HG02943 (cell line): ENCODE measurements at regions not wholly inside any gene's neighbourhood (a gene's known extent, or its start where the extent isn't known, plus 50 kb on each side); places are given as distances from the start of the nearest gene placed in this dataset.
A peak's percentile ranks its signal among the peaks of the same experiment; 100 is the strongest.
"Not testable (repeated sequence)": the region's sequence is repeated elsewhere in the genome, so short reads cannot be mapped to it uniquely, and the experiment has no call there.

Experiments
- ATAC-seq: cut with Tn5 transposase; IDR thresholded peaks from one replicate; pipeline ENCODE4 v1.9.1; 2021; ENCODE audit warnings: mild to moderate bottlenecking, low read depth, moderate library complexity; ENCODE audit not compliant: unreplicated experiment

GRCh38 chr5:158607088-158607487 lies 492.6 kb downstream of the EBF1 start:
- no peak for ATAC-seq

- ATAC-seq, result no peak
Observed at GRCh38 chr5:158606233-158606632, 493.5 kb downstream of the EBF1 start.

- ATAC-seq, result no peak
Observed at GRCh38 chr5:158602981-158603380, 496.7 kb downstream of the EBF1 start.

- ATAC-seq, result no peak
Observed at GRCh38 chr5:158601118-158601517, 498.6 kb downstream of the EBF1 start.

GRCh38 chr5:158600679-158601078 lies 499.0 kb downstream of the EBF1 start:
- no peak for ATAC-seq

- no peak for ATAC-seq
Observed at GRCh38 chr5:158599157-158599556, 500.6 kb downstream of the EBF1 start.

- ATAC-seq, result no peak
Observed at GRCh38 chr5:158594595-158595242, 505.0 kb downstream of the EBF1 start.

- no peak for ATAC-seq
Observed at GRCh38 chr5:158593925-158594324, 505.8 kb downstream of the EBF1 start.

GRCh38 chr5:158591301-158591863 lies 508.3 kb downstream of the EBF1 start:
- no peak for ATAC-seq

GRCh38 chr5:158590746-158591300 lies 508.9 kb downstream of the EBF1 start:
- no peak for ATAC-seq

GRCh38 chr5:158589939-158590338 lies 509.8 kb downstream of the EBF1 start:
- ATAC-seq, result no peak

GRCh38 chr5:158588617-158589016 lies 511.1 kb downstream of the EBF1 start:
- no peak for ATAC-seq

- no peak for ATAC-seq
Observed at GRCh38 chr5:158586054-158586453, 513.7 kb downstream of the EBF1 start.

- ATAC-seq, result not testable (repeated sequence)
Observed at GRCh38 chr5:158582669-158583068, 517.0 kb downstream of the EBF1 start.

- ATAC-seq, result no peak
Observed at GRCh38 chr5:158573829-158574228, 525.9 kb downstream of the EBF1 start.

- no peak for ATAC-seq
Observed at GRCh38 chr5:158570502-158570901, 529.2 kb downstream of the EBF1 start.

GRCh38 chr5:158569534-158569933 lies 530.2 kb downstream of the EBF1 start:
- ATAC-seq, result no peak

- ATAC-seq, result no peak
Observed at GRCh38 chr5:158565017-158565789, 534.5 kb downstream of the EBF1 start.

GRCh38 chr5:158563760-158564390 lies 535.8 kb downstream of the EBF1 start:
- ATAC-seq, result no peak

- ATAC-seq, result no peak
Observed at GRCh38 chr5:158561562-158562190, 538.0 kb downstream of the EBF1 start.

- peak; percentile 89 for ATAC-seq
Observed at GRCh38 chr5:158560170-158560569, 539.5 kb downstream of the EBF1 start.
